Choroid plexus epithelial cell (primary cell): ENCODE measurements at regions not wholly inside any gene's neighbourhood (a gene's known extent, or its start where the extent isn't known, plus 50 kb on each side); places are given as distances from the start of the nearest gene placed in this dataset.

Source experiments
- DNase-seq: peaks from one replicate; pipeline ENCODE4 v3.0.0-alpha.2; 2010; ENCODE audit warnings: low read depth
- H3K4me3 ChIP-seq: 2 replicates; pipeline ENCODE4 v1.5.1; 2011; ENCODE audit warnings: low read depth, mild to moderate bottlenecking, control low read depth, low read length, moderate library complexity
- CTCF ChIP-seq: conservative IDR thresholded peaks from 2 replicates; pipeline ENCODE4 v1.5.1; 2011; ENCODE audit warnings: low read depth, mild to moderate bottlenecking, control low read depth, inconsistent platforms, low read length, moderate library complexity

DNA sequence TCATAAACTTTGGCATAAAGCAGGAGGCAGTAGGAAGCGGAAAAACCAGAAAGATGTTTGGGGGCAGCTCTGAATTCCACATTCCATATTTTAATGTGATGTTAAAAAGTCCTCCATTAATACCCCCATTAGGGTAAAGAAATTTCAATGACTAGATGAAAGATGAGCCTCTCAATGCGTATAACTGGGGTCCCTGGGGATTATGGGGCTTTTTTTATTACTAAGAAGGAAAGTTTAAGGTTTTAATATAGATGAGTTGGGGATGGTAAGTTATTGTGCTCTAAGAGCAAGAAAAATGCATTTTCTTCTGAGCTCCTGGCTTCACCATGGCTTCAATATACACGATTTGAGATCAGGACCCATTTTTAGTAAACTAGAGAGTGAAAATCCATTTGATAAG lies 321.9 kb downstream of the CDK5RAP2 start:
- no peak overlapping the region for H3K4me3 ChIP-seq
- TF ChIP-seq CTCF: no peak
- DNase-seq: no peak

- TF ChIP-seq CTCF: no peak
These were observed 322.5 kb downstream of the CDK5RAP2 start for GRCh38 chr9:120257483-120257882.

GRCh38 chr9:120256146-120256545 lies 323.8 kb downstream of the CDK5RAP2 start:
- no peak for TF ChIP-seq CTCF
- H3K4me3 ChIP-seq: no peak overlapping the region
- DNase-seq: no peak

More at GRCh38 chr9:120257483-120257882, 322.5 kb downstream of the CDK5RAP2 start:
- H3K4me3 ChIP-seq: no peak overlapping the region
- no peak for DNase-seq

DNA sequence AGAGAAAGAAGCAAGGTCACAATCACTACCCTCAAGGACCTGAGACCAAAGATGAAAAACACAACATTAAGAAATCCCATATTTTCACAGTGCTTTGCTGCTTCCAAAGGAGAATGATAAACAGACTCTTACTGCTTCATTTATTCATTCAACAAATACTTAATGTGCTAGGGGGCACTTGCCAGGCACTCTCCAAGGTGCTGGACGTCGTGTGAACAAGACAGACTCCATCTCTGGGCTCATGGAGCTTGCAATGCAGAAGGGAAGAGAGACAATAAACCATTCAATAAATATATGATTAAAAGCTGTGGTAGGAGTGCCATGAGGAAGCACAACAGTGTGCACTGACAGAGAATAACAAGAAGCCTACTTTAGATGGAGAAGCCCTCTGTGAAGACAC lies 327.7 kb downstream of the CDK5RAP2 start:
- no peak for DNase-seq
- no peak for TF ChIP-seq CTCF
- H3K4me3 ChIP-seq: no peak overlapping the region

DNA sequence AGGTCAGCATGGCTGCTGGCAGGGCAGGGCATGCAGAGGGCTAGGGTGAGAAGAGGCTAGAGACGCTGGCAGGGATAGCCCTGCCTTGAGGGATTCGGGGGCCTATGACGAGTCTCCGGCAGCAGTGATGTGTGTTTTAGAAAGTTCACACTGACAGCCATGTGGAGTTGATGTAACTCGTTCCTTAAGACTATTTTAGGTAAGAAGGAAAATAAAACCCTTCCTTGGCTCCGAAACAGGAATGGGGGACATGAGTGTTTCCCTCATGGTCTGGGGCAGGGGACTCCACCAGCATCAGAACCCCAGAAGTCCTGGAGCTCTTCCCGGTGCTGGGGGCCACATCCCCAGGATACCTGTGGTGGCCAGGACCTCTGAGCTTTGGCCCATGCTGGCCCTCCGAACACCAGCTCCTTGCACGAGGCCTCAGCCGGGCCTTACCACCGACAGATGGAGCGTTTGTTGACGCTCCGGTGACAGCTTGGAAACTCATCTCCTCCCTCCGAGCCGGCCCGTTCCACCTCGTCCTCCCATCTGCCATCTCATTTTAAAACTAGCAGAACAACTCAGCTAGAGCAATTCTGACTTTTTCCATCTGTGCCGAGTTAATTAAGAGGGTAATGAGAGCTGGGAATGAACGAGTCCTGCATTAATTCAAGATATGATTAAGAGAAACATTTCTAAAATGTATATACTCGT lies 337.7 kb downstream of the CDK5RAP2 start:
- no peak overlapping the region for H3K4me3 ChIP-seq
- TF ChIP-seq CTCF: no peak
- DNase-seq: no peak

DNA sequence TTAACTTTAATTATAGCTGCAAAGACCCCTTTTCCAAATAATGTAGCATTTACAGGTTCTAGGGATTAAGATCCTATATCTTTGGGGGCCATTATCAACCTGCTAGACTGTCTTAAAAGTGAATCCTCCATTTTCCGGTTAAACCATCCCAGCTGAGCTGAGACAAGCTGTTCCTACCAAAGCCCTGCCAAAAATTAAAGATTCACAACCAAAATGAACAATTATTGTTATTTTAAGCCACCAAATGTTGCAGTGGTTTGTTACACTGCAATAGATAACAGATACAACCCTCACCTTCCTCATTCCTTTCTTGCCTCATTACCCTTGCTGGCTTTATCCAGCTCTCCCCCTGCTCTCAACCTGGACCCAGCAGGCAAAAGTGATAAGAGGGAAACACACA lies 343.4 kb downstream of the CDK5RAP2 start:
- no peak for TF ChIP-seq CTCF

GRCh38 chr9:120235081-120235480 lies 344.9 kb downstream of the CDK5RAP2 start:
- no peak for DNase-seq
- no peak overlapping the region for H3K4me3 ChIP-seq
- no peak for TF ChIP-seq CTCF

More for the DNA sequence above, 343.4 kb downstream of the CDK5RAP2 start:
- H3K4me3 ChIP-seq: no peak overlapping the region
- DNase-seq: no peak
